ENCODE measurements at regions not wholly inside any gene's neighbourhood (a gene's known extent, or its start where the extent isn't known, plus 50 kb on each side); places are given as distances from the start of the nearest gene placed in this dataset.

DNA sequence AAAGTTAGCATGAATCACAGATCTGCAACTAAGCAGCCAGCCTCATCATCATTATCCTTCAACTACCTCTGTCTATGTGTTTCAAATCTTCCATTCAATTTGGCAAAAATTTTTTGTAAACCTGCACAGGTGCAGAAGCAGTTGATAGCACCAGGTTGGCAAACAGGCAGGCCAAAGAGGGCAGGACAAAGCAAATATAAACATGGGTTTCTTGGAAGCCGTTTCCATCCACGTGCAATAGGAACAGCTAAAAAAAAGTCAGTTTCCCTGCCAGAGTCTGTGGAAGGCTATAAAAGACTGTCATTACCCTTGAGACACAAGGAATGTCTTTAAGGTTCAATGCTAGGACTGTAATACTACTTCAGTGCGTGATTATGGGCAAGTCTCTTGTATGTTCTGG lies 253.2 kb downstream of the PDHA2 start:
- Mint-ChIP-seq H3K27ac (peak overlapping the region in 1 of 3 experiments; percentile 1), H3K4me3 (no peak overlapping the region), H3K9me3 (peaks cover 5% of the 10 kb centered on the region), H3K4me1 (no peaks in the 10 kb centered on the region), H3K27me3 (ENCODE audit: low read depth) (no peaks in the 10 kb centered on the region), H3K36me3 (ENCODE audit: low read depth) (no peaks in the 10 kb centered on the region)
- TF ChIP-seq, protein P1, sequence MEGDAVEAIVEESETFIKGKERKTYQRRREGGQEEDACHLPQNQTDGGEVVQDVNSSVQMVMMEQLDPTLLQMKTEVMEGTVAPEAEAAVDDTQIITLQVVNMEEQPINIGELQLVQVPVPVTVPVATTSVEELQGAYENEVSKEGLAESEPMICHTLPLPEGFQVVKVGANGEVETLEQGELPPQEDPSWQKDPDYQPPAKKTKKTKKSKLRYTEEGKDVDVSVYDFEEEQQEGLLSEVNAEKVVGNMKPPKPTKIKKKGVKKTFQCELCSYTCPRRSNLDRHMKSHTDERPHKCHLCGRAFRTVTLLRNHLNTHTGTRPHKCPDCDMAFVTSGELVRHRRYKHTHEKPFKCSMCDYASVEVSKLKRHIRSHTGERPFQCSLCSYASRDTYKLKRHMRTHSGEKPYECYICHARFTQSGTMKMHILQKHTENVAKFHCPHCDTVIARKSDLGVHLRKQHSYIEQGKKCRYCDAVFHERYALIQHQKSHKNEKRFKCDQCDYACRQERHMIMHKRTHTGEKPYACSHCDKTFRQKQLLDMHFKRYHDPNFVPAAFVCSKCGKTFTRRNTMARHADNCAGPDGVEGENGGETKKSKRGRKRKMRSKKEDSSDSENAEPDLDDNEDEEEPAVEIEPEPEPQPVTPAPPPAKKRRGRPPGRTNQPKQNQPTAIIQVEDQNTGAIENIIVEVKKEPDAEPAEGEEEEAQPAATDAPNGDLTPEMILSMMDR (IDR thresholded peaks at IDR 0.05; ENCODE audit: unreplicated experiment in 3 of 3): no peak

DNA sequence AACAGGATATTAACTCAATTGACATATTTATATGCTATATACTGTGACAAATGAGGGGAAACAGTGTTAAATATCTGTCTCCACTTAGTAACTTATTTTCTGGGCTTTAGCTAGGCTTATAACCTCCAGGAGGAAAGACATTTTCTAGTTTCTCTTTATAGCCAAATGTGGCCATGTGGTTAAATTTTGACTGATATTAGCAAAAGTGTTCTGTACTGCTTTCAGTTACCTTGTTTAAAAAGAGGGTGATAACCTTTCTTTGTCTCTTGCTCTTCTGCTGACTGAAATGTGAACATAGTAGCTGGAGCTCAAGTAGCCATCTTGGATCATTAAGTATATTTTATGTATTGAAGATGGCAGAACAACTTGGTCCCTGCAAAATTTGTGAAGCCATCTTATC lies 253.7 kb downstream of the PDHA2 start:
- TF ChIP-seq, protein P1 (IDR thresholded peaks at IDR 0.05; ENCODE audit: unreplicated experiment in 3 of 3): no peak
- H3K9me3 Mint-ChIP-seq: peaks cover 5% of the 10 kb centered on the region

DNA sequence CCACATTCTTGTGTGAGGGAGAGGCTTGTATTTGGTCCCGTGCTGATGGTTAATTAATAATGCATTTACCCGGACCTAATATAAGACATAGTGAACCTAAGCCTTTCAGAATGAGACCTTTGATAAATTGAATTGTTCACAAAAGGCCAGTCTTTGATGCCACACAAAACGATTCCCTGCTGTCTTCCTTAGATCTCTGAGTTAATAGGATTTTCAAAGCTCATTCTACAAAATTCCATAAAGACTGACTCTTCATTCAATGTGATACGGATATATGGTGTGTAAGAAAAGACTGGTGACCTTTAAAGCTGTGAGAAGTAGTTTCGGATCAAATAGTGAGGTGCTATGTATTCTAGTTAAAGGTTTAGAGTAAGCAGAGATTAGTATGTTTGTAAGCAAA lies 254.3 kb downstream of the PDHA2 start:
- TF ChIP-seq, protein P1 (IDR thresholded peaks at IDR 0.05; ENCODE audit: unreplicated experiment in 3 of 3): no peak
- Mint-ChIP-seq H3K4me1 (no peaks in the 10 kb centered on the region), H3K9me3 (peaks cover 1% of the 10 kb centered on the region), H3K36me3 (ENCODE audit: low read depth) (no peaks in the 10 kb centered on the region), H3K27me3 (ENCODE audit: low read depth) (no peaks in the 10 kb centered on the region), H3K27ac (no peak overlapping the region), H3K4me3 (no peak overlapping the region)

More for the DNA sequence above, 253.7 kb downstream of the PDHA2 start:
- Mint-ChIP-seq H3K27ac (peak overlapping the region in 1 of 3 experiments; percentile 1), H3K27me3 (ENCODE audit: low read depth) (no peaks in the 10 kb centered on the region), H3K4me3 (no peak overlapping the region), H3K4me1 (no peaks in the 10 kb centered on the region), H3K36me3 (ENCODE audit: low read depth) (no peaks in the 10 kb centered on the region)

DNA sequence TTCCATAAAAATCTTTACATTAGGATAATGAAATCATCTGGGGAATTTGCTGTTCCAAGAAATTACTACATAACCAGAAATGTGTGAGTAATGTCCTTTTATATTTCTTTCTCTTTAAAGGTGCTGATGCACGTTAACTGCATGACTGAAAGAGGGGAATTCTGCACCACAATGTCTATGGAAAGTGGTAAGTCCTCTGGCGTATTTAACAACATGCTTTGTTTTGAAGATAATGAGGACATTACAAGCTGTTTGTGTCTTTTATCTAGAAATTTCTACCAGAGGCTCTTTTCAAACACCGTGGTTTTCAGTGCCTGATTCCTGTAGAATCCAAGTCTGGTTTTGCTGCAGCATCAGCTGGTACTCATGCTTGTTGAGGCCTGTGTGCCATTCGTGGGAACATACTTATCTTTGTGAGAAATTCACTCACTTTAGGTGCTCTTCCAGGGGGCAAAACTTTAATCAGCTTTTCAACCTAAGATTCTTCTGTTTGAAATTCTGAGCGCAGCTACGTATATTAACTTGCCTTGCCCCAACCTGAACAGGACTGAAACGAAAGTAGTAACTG lies 257.2 kb downstream of the PDHA2 start:
- no peaks in the 10 kb centered on the region for H3K4me1 Mint-ChIP-seq
- TF ChIP-seq, protein P1 (IDR thresholded peaks at IDR 0.05; ENCODE audit: unreplicated experiment in 3 of 3): no peak
- H3K27me3 Mint-ChIP-seq (ENCODE audit: low read depth): no peaks in the 10 kb centered on the region
- H3K4me3 Mint-ChIP-seq: no peak overlapping the region
- no peaks in the 10 kb centered on the region for H3K36me3 Mint-ChIP-seq (ENCODE audit: low read depth)
- H3K27ac Mint-ChIP-seq: no peak overlapping the region
- H3K9me3 Mint-ChIP-seq: no peaks in the 10 kb centered on the region

DNA sequence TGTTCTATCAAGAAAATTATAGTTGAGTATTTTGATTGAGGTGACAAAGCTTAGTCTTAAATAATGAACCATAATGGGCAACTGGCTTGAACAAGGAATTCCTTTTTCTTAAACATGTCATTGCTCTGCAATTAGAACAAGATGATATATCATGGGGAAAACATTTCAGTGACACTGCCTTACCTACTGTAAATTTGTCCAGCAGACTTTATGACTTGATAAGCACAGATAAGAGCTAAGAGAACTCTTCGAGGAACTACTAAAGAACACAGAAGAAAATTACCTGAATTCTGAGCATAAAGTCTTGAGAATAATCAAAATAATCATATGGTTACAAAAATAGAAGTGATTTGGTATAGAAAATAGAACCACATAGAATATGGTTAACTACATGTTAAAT lies 257.8 kb downstream of the PDHA2 start:
- Mint-ChIP-seq H3K27ac (no peak overlapping the region), H3K4me3 (no peak overlapping the region), H3K9me3 (no peaks in the 10 kb centered on the region), H3K4me1 (no peaks in the 10 kb centered on the region), H3K27me3 (ENCODE audit: low read depth) (no peaks in the 10 kb centered on the region), H3K36me3 (ENCODE audit: low read depth) (no peaks in the 10 kb centered on the region)
- TF ChIP-seq, protein P1 (IDR thresholded peaks at IDR 0.05; ENCODE audit: unreplicated experiment in 3 of 3): no peak

DNA sequence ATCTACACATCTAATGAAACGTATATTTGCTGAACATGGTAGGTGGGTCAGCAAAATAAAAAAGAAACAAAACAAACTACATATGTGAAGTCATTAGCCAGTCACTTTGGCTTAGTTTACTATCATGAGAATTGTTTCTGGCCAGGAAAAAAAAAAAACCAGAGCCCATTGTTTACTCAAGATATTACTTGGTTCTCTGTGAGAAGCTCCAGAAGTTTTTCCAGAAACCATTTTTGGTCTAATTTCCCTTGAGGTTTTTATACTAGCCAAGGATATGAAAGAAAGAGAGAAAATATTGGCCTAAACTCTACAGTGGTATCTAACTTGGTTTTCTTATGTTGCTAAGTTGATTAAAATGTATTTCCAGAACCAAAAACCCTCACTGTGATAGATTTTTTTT lies 259.1 kb downstream of the PDHA2 start:
- Mint-ChIP-seq H3K9me3 (no peaks in the 10 kb centered on the region), H3K27ac (no peak overlapping the region), H3K36me3 (ENCODE audit: low read depth) (no peaks in the 10 kb centered on the region), H3K27me3 (ENCODE audit: low read depth) (no peaks in the 10 kb centered on the region), H3K4me3 (no peak overlapping the region), H3K4me1 (no peaks in the 10 kb centered on the region)
- TF ChIP-seq, protein P1 (IDR thresholded peaks at IDR 0.05; ENCODE audit: unreplicated experiment in 3 of 3): no peak
